NCI-H2029 treated with DMSO at 0.1 percent for 48 hours (cell line): ENCODE measurements at regions not wholly inside any gene's neighbourhood (a gene's known extent, or its start where the extent isn't known, plus 50 kb on each side); places are given as distances from the start of the nearest gene placed in this dataset.

Experiments
- DNase-seq: peaks from one replicate; lab custom pipeline; 2025; lab: John Stamatoyannopoulos, UW

DNA sequence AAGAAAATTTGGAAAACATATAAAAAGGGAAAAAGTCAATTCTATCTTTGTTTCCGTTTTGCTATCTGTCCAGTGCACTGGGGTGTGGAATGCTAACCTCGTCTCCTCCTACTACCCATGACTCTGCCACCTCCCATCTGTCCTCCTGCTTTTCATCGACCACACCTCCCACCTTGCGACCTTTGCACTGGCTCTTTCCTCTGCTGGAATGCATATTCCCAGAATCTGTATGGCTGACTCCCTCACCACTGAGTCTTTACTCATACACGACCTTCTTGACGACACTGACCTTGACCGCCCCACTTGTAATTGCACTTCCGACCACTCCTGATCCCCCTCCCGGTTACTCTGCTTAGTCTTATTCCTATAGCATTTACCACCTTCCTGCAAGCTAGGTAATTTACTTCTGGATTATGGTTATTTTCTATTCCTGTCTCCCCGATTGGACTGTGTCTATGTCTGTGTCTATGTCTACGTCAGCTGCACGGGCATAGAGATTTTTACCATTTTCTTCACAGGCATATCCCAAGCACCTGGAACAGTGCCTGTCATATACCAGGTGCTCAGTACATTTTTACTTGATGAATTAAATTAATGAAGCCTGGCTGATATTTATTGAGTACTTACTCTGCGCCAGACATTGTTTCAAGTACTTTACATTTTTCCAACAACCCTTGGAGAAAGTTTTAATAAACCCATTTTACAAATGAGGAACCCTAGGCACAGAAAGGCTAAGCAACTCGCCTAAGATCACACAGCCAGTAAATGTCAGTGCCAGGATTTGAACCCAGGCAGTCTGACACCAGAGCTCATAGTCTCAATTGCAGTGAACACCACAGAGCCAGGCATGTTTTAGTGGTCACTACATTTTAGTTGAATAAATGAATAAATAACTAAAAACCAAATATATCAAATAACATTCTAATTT lies 54.0 kb upstream of the SLC22A11 start:
- DNase-seq = no peak

DNA sequence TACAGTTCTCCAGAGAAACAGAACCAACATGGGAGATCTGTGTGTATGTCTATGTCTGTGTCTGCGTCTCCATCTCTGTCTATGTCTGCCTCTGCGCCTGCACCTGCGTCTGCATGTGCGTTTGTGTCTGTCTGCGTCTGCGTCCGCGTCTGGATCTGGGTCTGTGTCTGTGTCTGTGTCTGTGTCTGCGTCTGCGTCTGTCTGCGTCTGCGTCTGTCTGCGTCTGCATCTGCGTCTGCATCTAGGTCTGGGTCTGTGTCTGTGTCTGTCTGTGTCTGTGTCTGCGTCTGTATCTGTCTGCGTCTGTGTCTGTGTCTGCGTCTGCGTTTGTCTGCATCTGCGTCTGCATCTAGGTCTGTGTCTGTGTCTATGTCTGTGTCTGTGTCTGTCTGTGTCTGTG lies 53.1 kb upstream of the SLC22A11 start:
- no peak for DNase-seq

DNA sequence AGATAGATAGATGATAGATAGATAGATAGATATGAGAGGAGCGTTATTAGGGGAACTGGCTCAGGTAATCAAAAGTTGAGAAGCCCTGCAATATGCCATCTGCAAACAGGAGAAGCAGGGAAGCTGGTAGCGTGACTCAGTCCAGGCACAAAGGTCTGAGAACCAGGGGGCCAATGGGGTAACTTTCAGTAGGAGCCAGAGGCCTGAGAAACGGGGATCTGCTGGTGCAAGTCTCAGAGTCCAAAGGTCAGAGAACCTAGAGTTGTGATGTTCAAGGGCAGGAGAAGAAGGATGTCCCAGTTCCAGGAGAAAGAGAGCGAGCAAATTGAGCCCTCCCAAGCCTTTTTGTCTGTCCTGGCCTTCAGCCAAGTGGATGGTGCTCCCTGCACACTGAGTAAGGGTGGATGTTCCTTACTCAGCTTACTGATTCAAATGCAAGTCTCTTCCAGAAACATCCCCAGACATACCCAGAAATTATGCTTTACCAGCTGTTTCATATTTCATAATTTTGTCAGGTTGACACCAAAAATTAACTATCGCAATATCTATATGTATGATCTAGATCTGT lies 52.5 kb upstream of the SLC22A11 start:
- no peak for DNase-seq

DNA sequence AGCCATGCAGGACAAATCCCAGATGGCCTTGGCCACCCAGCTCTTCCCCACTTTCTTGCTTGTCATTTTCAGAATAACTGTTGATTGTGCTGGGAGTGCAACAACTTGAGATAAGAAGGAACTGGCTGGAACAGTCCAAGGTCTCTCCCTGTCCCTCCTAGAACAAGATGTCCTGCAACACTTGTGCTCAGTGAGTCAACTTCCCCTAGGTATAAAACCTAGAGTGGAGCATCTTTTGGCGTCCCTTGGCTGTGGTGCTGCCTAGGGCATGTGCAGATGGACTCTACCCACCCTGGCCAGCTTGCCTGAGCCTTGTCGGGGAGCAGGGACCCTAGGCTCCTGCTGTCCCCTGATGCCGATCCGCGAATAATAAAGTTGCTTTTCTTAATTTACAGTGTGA lies 50.7 kb upstream of the SLC22A11 start:
- no peak for DNase-seq
